ENCODE measurements at regions not wholly inside any gene's neighbourhood (a gene's known extent, or its start where the extent isn't known, plus 50 kb on each side); places are given as distances from the start of the nearest gene placed in this dataset.

- Histone ChIP-seq H3K36me3 (ENCODE audit: control insufficient read depth in 2 of 2, insufficient read depth in 2 of 2, low read length in 1 of 2) (no peaks in the 10 kb centered on the region), H3K27me3 (replicated peaks in 1 of 2; ENCODE audit: control insufficient read depth in 2 of 2, insufficient read depth in 2 of 2, low read length in 1 of 2) (no peaks in the 10 kb centered on the region; a peak in 1 of 4 replicates), H3K4me1 (ENCODE audit: control insufficient read depth, insufficient read depth, low read length) (no peaks in the 10 kb centered on the region), H3K4me3 (no peak overlapping the region), H3K9ac (ENCODE audit: control insufficient read depth, insufficient read depth, low read length) (no peak overlapping the region), H3K79me2 (ENCODE audit: control insufficient read depth, insufficient read depth, low read length) (no peaks in the 10 kb centered on the region), H3K4me2 (ENCODE audit: control insufficient read depth, insufficient read depth) (no peak overlapping the region), H3K27ac (ENCODE audit: control insufficient read depth, insufficient read depth) (no peak overlapping the region), H2AFZ (ENCODE audit: control insufficient read depth, low read depth, low read length) (no peak overlapping the region), H3K9me3 (replicated peaks; ENCODE audit: control insufficient read depth, insufficient read depth, low read length) (no peaks in the 10 kb centered on the region), H4K20me1 (ENCODE audit: control insufficient read depth, insufficient read depth) (no peaks in the 10 kb centered on the region)
- ChIA-PET SMC1A (ENCODE audit: uncharacterized antibody, unreplicated experiment) (interaction anchor here (0.5 kb wide), 1 partner anchor 470 kb away, joined by 4 read pairs; no protein-coding TSS in a partner anchor), POLR2A (no interaction called here), RAD21 (ENCODE audit: unreplicated experiment) (no interaction called here), CTCF (no interaction called here)
- TF ChIP-seq ZNF274 (IDR thresholded peaks at IDR 0.05; ENCODE audit: insufficient read depth, insufficient read length) (no peak), RBBP5 (conservative IDR thresholded peaks at IDR 0.05) (no peak), STAT1 (conservative IDR thresholded peaks at IDR 0.05) (no peak), RAD51 (IDR thresholded peaks at IDR 0.05) (no peak), E2F8 (IDR thresholded peaks at IDR 0.05; ENCODE audit: low read depth, partially characterized antibody) (no peak), NRF1 (conservative IDR thresholded peaks at IDR 0.05; ENCODE audit: low read depth, low read length) (no peak), YY1 (IDR thresholded peaks at IDR 0.05; ENCODE audit: low read depth, low read length) (no peak), SIX5 (IDR thresholded peaks at IDR 0.05; ENCODE audit: low read depth, low read length, severe bottlenecking) (no peak)
- ATAC-seq = no peak
- no peak for FAIRE-seq
- no peak for DNase-seq (ENCODE audit: low read depth, low spot score)
- intact Hi-C loops (cut with micrococcal nuclease; ENCODE audit: unreplicated experiment) = no loop called here
- in situ Hi-C loops (cut with MboI) = no loop called here
- no TSS peak for BruUV-seq (replicated peaks)
- 31% methylated on average over 8 of the region's 8 CpGs for WGBS (ENCODE audit: insufficient coverage, insufficient replicate concordance, low lambda C conversion rate, missing lambda C conversion rate)
Measured at GRCh38 chr11:69997352-69997751, 80.8 kb upstream of the ANO1 start.

All from GM12878 (cell line).